Coronary artery (tissue), 2 donors: ENCODE measurements at regions not wholly inside any gene's neighbourhood (a gene's known extent, or its start where the extent isn't known, plus 50 kb on each side); places are given as distances from the start of the nearest gene placed in this dataset.

Source experiments
- DNase-seq: peaks from one replicate; pipeline ENCODE4 v3.0.0-alpha.2; 2017; ENCODE audit warnings: low spot score
- H3K27ac ChIP-seq, 2 donors: fragments of 200-600 bp; sonication (generic); one replicate each; pipeline ENCODE4 v1.5.1; 2016 to 2019
- H3K4me3 ChIP-seq: fragments of 200-600 bp; sonication (generic); 2 replicates; pipeline ENCODE4 v1.5.1; 2016; ENCODE audit warnings: mild to moderate bottlenecking, moderate library complexity
- TF ChIP-seq, protein P1 (sequence below): fragments of 200-600 bp; sonication (generic); IDR thresholded peaks from one replicate; pipeline ENCODE4 v1.5.1; 2019; ENCODE audit warnings: antibody characterized with exemption

GRCh38 chr14:84029720-84030119 is 1500.2 kb upstream of the FLRT2 start:
- DNase-seq, result no peak
- TF ChIP-seq, protein P1, sequence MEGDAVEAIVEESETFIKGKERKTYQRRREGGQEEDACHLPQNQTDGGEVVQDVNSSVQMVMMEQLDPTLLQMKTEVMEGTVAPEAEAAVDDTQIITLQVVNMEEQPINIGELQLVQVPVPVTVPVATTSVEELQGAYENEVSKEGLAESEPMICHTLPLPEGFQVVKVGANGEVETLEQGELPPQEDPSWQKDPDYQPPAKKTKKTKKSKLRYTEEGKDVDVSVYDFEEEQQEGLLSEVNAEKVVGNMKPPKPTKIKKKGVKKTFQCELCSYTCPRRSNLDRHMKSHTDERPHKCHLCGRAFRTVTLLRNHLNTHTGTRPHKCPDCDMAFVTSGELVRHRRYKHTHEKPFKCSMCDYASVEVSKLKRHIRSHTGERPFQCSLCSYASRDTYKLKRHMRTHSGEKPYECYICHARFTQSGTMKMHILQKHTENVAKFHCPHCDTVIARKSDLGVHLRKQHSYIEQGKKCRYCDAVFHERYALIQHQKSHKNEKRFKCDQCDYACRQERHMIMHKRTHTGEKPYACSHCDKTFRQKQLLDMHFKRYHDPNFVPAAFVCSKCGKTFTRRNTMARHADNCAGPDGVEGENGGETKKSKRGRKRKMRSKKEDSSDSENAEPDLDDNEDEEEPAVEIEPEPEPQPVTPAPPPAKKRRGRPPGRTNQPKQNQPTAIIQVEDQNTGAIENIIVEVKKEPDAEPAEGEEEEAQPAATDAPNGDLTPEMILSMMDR, result no peak
- no peak overlapping the region for H3K27ac ChIP-seq
- H3K4me3 ChIP-seq, result no peak overlapping the region

- no peak overlapping the region for H3K4me3 ChIP-seq
- DNase-seq, result no peak
- no peak overlapping the region for H3K27ac ChIP-seq
- TF ChIP-seq, protein P1, result no peak
Observed at GRCh38 chr14:84036840-84037239, 1493.1 kb upstream of the FLRT2 start.

DNA sequence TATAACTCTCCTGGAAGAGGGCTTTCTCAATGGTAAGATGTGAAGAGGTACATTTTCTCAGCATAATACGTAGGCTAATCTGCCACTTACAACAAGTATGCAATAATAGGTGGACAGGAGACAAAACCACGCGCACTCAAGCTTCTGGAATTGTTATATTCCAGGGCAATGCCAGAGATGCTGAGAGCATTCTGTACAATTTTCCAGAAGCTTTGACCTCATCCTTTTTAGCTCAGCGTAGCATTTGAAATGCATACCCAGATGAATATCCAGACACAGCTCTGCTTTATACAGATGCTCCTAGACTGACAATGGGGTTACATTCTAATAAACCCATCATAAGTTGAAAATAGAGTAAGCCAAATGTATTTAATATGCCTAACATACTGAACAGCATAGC is 1492.4 kb upstream of the FLRT2 start:
- H3K27ac ChIP-seq, result no peak overlapping the region
- TF ChIP-seq, protein P1, result no peak
- DNase-seq, result no peak
- no peak overlapping the region for H3K4me3 ChIP-seq

DNA sequence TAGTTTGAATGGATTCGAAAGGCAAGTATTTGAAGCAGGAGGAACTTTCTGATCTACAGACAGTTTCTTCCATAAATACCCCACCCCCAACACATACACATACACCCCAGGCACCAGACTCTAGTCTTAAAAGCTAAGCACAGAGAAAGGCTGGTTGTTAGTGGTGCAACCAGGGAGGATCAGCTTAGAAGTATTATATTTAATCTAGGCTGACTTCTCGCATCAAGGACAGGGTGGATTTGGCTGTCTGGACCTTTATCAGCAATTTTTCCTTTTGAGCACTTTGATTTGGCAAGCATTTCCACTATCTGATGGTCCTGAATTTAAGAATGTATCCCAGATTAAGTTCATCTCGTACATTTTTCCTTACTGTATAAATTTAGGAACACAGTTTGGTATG is 1489.8 kb upstream of the FLRT2 start:
- DNase-seq, result no peak
- TF ChIP-seq, protein P1, result no peak
- Histone ChIP-seq H3K4me3 (no peak overlapping the region), H3K27ac (no peak overlapping the region)

- Histone ChIP-seq H3K27ac (no peak overlapping the region), H3K4me3 (no peak overlapping the region)
- TF ChIP-seq, protein P1, result no peak
- no peak for DNase-seq
Observed at GRCh38 chr14:84041421-84041820, 1488.5 kb upstream of the FLRT2 start.

GRCh38 chr14:84042992-84043391 is 1487.0 kb upstream of the FLRT2 start:
- no peak for DNase-seq
- H3K27ac ChIP-seq, result no peak overlapping the region

More at GRCh38 chr14:84042992-84043391, 1487.0 kb upstream of the FLRT2 start:
- H3K4me3 ChIP-seq, result no peak overlapping the region
- TF ChIP-seq, protein P1, result no peak
